Dendritic cell treated with granulocyte-macrophage colony-stimulating factor and Interleukin-4, amounts not matched to agents 40 ng/mL and 50 ng/mL, for 4 days (primary cell): ENCODE measurements at regions not wholly inside any gene's neighbourhood (a gene's known extent, or its start where the extent isn't known, plus 50 kb on each side); places are given as distances from the start of the nearest gene placed in this dataset.

Experiments
- H3K27ac Mint-ChIP-seq: one replicate; pipeline ENCODE4 v1.8.0; 2022; ENCODE audit warnings: mild to moderate bottlenecking, mixed read lengths
- H3K27me3 Mint-ChIP-seq: one replicate; pipeline ENCODE4 v1.8.0; 2022; ENCODE audit warnings: mild to moderate bottlenecking, mixed read lengths
- H3K36me3 Mint-ChIP-seq: one replicate; pipeline ENCODE4 v1.8.0; 2022; ENCODE audit warnings: low read depth, mixed read lengths
- H3K4me1 Mint-ChIP-seq: one replicate; pipeline ENCODE4 v1.8.0; 2022; ENCODE audit warnings: low read depth, mixed read lengths
- H3K4me3 Mint-ChIP-seq: one replicate; pipeline ENCODE4 v1.8.0; 2022; ENCODE audit warnings: mild to moderate bottlenecking, moderate library complexity, mixed read lengths
- H3K9me3 Mint-ChIP-seq: one replicate; pipeline ENCODE4 v1.8.0; 2022; ENCODE audit warnings: mixed read lengths
- intact Hi-C: fragments of 100-400 bp; cut with micrococcal nuclease; formaldehyde crosslinking; loops from one replicate; pipeline ENCODE4 v1.15.0; 2022

DNA sequence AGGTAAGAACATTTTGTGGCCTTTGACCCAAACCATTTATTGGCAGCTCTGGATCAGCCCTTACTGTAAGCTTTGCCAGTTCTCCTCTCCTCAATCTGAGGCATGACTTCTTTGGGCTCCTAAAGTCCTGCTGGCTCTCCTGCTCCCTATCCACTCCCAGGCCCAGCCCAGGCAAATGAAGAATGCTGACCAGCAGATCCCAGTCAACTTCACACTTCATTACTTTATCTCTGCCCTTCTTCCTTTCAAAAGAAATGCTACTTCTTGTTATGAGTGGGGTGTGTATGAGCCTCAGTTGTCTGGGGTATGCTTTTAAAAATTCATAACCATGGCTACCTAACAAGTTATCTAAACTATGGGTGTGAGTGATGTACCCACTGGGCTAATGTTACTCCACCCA, 479.6 kb downstream of the ACTL7B start:
- intact Hi-C loops: no loop called here
- Mint-ChIP-seq H3K36me3 (no peaks in the 10 kb centered on the region), H3K4me3 (no peak overlapping the region), H3K27ac (no peak overlapping the region), H3K4me1 (peaks cover 6% of the 10 kb centered on the region), H3K9me3 (peaks cover 30% of the 10 kb centered on the region), H3K27me3 (no peaks in the 10 kb centered on the region)

DNA sequence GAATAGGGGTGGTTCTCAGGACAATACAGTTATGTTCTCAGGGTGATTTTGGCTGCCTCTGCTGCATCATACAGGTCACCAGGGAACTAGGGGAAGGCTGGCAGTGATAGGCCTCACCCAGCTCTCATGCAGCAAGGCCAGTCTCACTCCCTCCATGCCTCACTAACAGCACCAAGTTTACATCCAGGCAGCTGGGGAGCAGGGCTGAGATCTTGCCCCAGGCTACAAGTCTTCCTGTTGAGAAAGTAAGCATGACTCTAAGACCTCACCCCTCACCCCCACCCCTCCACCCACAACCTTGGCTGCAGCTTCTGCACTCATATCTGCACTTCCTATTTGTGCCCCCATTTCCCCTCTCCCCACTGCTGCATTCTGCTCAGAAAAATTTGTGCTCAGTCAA, 481.2 kb downstream of the ACTL7B start:
- Mint-ChIP-seq H3K36me3 (no peaks in the 10 kb centered on the region), H3K4me3 (no peak overlapping the region), H3K27ac (no peak overlapping the region), H3K9me3 (peaks cover 42% of the 10 kb centered on the region), H3K27me3 (no peaks in the 10 kb centered on the region), H3K4me1 (peaks cover 6% of the 10 kb centered on the region)
- intact Hi-C loops: no loop called here

DNA sequence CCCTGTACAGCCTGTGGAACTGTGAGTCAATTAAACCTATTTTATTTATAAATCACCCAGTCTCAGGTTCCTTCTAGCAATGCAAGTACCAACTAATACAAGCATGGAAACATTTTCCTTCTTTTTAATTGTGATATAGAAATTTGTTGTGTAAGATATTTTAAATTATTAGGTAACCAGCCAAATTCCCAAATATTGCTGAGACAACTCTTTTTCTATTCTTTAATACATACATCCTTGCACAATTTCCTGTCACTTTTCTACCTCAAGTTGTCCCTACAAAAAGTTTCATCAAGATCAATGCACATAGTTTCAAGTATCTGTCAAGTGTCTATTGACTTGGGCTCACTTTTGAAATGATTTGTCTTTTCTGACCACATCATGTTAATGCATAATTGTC, 488.6 kb downstream of the ACTL7B start:
- intact Hi-C loops: no loop called here
- no peak overlapping the region for H3K27ac Mint-ChIP-seq

DNA sequence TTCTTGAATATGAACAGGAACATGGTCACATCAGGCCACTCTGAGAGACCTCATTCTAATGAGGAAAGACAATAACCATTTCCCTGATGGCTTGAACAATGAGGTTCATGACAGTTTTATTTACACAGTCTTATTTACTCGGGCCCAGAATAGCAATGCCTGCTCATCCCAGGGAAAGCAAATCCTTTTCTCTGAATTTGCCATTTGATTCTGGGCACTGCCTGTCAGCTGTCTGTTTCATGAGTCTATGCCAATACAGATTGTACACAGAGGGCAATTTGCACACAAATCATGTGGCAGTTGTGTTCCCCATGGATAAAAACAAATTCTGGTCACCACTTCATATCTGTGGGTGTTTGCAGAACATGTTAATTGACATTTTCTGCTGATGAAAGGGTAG, 492.5 kb downstream of the ACTL7B start:
- Mint-ChIP-seq H3K27me3 (no peaks in the 10 kb centered on the region), H3K4me3 (no peak overlapping the region), H3K27ac (no peak overlapping the region), H3K36me3 (no peaks in the 10 kb centered on the region), H3K4me1 (no peaks in the 10 kb centered on the region), H3K9me3 (peaks cover 14% of the 10 kb centered on the region)
- intact Hi-C loops: no loop called here

More for the DNA sequence above, 488.6 kb downstream of the ACTL7B start:
- H3K36me3 Mint-ChIP-seq: no peaks in the 10 kb centered on the region
- H3K4me3 Mint-ChIP-seq: no peak overlapping the region
- H3K27me3 Mint-ChIP-seq: no peaks in the 10 kb centered on the region
- H3K9me3 Mint-ChIP-seq: peaks cover 37% of the 10 kb centered on the region
- H3K4me1 Mint-ChIP-seq: no peaks in the 10 kb centered on the region

DNA sequence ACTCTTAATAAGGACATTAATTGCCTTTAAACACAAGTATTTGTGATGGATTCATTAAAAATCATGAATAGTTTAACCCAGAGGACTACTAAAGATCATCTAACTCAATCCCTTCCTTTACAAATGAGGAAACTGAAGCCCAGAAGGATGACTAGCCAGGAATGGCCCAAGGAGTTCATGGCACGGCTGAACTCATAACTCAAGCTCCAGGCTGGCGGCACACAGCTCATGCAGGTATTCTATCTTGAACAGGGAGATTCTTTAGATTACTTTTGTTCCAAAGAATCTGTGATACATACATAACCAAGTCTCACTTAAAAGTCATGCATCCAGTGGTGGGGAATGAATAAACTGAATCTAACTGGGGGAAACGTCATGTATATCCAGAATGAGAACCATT, 495.5 kb downstream of the ACTL7B start:
- Mint-ChIP-seq H3K27ac (no peak overlapping the region), H3K4me3 (no peak overlapping the region), H3K9me3 (peaks cover 7% of the 10 kb centered on the region), H3K4me1 (no peaks in the 10 kb centered on the region), H3K36me3 (no peaks in the 10 kb centered on the region), H3K27me3 (no peaks in the 10 kb centered on the region)
- intact Hi-C loops: no loop called here

DNA sequence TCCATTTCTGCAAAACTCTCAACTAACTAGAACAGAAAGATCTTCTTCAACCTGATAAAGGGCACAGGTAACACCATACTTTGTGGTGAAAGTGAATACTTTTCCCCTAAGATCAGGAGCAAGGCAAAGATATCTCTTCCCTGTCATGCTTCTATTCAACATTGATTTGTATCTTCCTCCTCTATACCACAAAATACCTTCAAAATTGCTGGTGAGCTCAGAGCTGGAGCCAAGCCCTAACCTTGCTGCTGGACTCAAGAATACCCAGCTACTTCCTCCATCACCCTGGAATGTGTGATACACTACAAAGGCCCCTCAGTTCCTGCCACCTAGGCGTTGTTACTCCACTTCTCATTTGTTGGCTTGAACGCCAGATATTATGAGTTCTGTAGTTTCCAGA, 499.0 kb downstream of the ACTL7B start:
- peaks cover 10% of the 10 kb centered on the region for H3K9me3 Mint-ChIP-seq
- no peaks in the 10 kb centered on the region for H3K27me3 Mint-ChIP-seq
- no peaks in the 10 kb centered on the region for H3K4me1 Mint-ChIP-seq
- no peak overlapping the region for H3K4me3 Mint-ChIP-seq
- no peaks in the 10 kb centered on the region for H3K36me3 Mint-ChIP-seq
- H3K27ac Mint-ChIP-seq: no peak overlapping the region
- intact Hi-C loops: no loop called here

DNA sequence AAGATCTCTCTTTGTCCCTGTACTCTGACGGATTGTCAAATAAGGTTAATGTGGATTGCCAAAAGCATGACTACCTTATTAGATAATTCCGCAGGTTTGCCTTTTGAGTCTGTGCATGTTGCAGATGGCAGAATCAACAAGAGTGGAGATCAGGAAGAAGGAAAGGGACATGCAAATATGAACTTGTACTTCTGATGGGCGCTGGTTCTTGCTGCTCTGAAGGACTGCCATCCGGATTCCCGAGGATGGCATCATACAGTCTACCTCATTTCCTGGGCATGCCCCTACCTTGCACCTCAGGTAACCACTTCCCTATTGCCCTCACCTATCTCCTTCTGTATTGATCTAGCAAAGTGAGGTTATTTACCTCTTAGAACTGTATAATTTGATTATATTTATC, 504.2 kb downstream of the ACTL7B start:
- no peaks in the 10 kb centered on the region for H3K4me1 Mint-ChIP-seq
- H3K27ac Mint-ChIP-seq: no peak overlapping the region
- intact Hi-C loops: no loop called here
- H3K27me3 Mint-ChIP-seq: no peaks in the 10 kb centered on the region
- H3K36me3 Mint-ChIP-seq: no peaks in the 10 kb centered on the region
- H3K4me3 Mint-ChIP-seq: no peak overlapping the region
- H3K9me3 Mint-ChIP-seq: peaks cover 10% of the 10 kb centered on the region

DNA sequence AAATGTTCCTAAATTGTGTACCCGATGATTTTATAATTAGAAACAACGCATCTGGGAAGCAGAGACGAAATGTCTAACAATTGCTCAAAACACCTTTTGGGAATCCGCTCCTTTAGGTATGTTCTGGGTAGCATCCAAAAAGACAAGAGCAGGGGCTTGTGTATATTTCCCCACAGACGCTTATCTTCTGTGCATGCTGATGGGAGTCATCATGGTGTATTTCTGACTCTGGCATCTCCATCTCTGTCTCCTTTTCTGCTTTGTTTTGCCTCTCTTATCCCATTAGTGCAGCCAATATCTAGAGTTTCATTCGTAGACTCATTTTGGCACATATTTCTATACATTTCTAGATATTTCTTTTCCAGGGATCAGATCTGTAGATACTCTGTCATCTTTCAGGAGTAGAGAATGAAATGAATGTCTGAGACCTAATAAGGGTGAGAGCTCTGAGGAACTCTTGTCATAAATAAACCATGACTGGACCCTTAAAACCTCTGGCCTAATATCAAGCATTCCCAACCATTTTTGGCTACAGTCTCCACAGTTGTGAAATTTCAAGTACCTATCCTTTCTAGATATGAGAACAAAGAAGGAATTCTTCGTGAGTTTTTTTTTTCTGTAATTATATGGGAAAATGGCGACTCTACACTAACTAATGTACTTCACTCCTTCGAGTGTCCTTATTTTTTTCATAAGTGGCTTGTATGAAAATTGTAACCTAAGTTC, 508.2 kb downstream of the ACTL7B start:
- Mint-ChIP-seq H3K27ac (no peak overlapping the region), H3K4me3 (no peak overlapping the region), H3K4me1 (no peaks in the 10 kb centered on the region), H3K36me3 (no peaks in the 10 kb centered on the region), H3K27me3 (no peaks in the 10 kb centered on the region), H3K9me3 (no peaks in the 10 kb centered on the region)
- intact Hi-C loops: no loop called here

DNA sequence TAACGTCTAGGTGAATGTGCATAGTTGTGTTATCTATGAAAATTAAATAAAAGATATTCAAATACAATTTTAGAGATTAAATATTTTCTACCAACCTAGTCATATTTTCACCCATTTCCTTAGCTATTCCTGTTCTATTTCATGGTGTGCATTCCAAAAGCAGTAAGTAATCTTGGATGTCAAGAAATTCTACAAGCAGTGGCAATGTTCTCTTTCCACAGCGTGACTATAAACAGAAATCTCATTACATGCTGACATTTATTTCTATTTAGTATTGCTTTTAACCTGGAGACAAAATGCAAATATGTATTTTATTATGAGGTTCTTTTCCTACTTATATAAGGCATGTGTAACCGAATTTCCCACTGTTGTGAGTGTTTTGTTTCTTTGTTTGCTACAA, 510.0 kb downstream of the ACTL7B start:
- H3K27ac Mint-ChIP-seq: no peak overlapping the region
- no peaks in the 10 kb centered on the region for H3K36me3 Mint-ChIP-seq
- H3K4me1 Mint-ChIP-seq: no peaks in the 10 kb centered on the region
- intact Hi-C loops: no loop called here
- H3K27me3 Mint-ChIP-seq: no peaks in the 10 kb centered on the region
- H3K4me3 Mint-ChIP-seq: no peak overlapping the region
- no peaks in the 10 kb centered on the region for H3K9me3 Mint-ChIP-seq

DNA sequence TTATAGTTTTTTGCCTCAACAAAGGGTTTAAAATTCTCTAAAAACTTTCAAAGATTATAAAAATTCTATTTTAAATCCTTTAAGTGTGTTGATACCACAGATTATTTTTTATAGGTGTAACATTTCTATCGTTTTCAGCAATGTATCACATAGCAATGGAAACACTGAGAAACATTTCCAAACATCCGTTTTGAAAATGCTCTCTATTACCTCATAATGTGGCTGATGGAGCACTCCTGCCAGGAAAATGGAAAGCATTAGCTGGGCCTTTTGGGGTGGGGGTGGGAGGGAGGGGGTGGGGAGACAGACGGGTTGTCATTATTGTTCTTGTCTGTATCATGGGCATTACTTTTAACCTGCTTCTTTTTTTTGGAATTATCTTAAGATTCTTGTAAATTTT, 516.5 kb downstream of the ACTL7B start:
- H3K27me3 Mint-ChIP-seq: peaks cover 2% of the 10 kb centered on the region
- H3K4me1 Mint-ChIP-seq: no peaks in the 10 kb centered on the region
- H3K36me3 Mint-ChIP-seq: no peaks in the 10 kb centered on the region
- H3K9me3 Mint-ChIP-seq: no peaks in the 10 kb centered on the region
- no peak overlapping the region for H3K4me3 Mint-ChIP-seq
- intact Hi-C loops: no loop called here
- H3K27ac Mint-ChIP-seq: no peak overlapping the region

DNA sequence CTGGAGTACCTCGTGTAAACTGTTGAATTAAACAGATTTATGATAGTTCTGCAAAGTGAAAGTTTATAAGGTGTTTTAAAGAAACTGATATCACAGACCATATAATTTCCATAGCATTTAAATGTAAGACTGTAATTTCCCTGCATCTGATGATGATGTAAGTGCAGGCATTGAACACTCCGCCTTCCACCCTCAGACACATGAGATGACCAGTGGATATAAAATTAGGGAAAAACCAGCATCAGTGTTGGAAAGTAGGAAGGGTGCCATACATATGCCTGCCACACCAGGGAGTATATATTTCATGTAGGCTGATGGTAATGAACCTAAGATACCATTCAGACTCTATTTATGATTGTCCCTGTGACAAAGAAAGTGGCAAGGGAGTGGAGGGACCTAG, 519.2 kb downstream of the ACTL7B start:
- no peaks in the 10 kb centered on the region for H3K9me3 Mint-ChIP-seq
- peaks cover 2% of the 10 kb centered on the region for H3K27me3 Mint-ChIP-seq
- intact Hi-C loops: no loop called here
- H3K4me1 Mint-ChIP-seq: no peaks in the 10 kb centered on the region
- no peaks in the 10 kb centered on the region for H3K36me3 Mint-ChIP-seq
- H3K27ac Mint-ChIP-seq: no peak overlapping the region
- H3K4me3 Mint-ChIP-seq: no peak overlapping the region

DNA sequence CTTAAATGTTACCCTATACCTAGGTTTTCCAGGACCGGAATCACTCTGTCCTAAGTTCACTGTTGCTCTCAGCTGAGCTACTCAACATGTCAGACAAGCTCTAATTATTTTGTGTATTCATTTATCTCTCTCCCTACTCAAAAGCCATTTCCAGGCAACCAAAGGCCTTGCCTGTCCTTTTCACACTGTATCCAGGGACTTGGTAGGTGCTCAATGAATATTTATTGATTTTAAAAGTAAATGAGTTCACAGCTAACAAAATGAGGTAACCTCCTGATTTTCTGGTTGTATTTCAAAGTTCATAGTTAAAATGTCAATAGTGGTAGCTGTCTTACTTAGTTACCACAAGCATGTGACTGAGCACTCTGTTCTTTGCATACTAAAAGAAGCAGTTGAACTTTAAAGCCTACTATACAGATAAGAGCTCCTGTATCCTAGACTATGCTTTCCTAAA, 522.2 kb downstream of the ACTL7B start:
- peaks cover 3% of the 10 kb centered on the region for H3K9me3 Mint-ChIP-seq

DNA sequence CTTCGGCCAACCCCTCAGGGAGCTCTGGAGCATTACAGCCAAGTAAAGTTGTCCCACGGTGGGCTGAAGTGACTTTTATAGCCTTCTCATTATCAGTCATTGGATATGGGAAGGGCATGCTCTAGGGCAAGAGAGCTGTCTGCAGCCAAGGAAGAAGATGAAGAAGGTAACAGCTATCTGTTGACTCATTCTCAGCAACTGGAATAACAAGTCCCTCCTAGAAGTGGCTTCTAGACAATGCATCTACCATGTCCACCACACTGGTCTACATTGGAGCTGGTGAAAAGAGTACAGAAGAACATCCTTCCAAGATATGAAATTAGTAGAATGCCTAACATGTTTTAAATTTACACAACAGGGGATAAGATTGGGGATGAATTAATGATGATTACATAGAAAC, 524.2 kb downstream of the ACTL7B start:
- Mint-ChIP-seq H3K4me1 (no peaks in the 10 kb centered on the region), H3K9me3 (peaks cover 23% of the 10 kb centered on the region), H3K36me3 (no peaks in the 10 kb centered on the region), H3K4me3 (no peak overlapping the region), H3K27me3 (peaks cover 3% of the 10 kb centered on the region), H3K27ac (no peak overlapping the region)
- intact Hi-C loops: no loop called here

More for the DNA sequence above, 522.2 kb downstream of the ACTL7B start:
- Mint-ChIP-seq H3K4me1 (no peaks in the 10 kb centered on the region), H3K27ac (no peak overlapping the region), H3K36me3 (no peaks in the 10 kb centered on the region), H3K27me3 (peaks cover 3% of the 10 kb centered on the region), H3K4me3 (no peak overlapping the region)
- intact Hi-C loops: no loop called here

DNA sequence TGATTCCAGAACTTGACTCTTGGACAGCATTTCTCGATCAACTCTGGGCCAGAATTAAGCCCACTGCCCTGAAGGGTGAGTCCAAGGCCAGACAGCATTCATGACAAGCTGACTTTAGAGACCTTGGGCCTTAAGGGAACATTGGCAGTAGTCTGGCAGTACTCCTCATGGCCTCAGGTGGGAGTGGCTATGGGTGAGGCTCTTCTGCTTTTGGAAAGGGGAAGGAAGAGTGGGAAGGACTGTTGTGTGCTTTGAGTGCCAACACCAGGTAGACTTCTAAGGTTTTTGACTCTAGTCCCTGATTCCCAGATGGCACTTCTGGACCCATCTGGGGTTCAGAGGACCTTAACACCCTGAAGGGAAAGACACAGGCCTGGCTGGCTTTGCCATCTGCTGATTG, 530.4 kb downstream of the ACTL7B start:
- intact Hi-C loops: no loop called here
- H3K36me3 Mint-ChIP-seq: no peaks in the 10 kb centered on the region
- peaks cover 39% of the 10 kb centered on the region for H3K9me3 Mint-ChIP-seq
- H3K27me3 Mint-ChIP-seq: no peaks in the 10 kb centered on the region
- H3K27ac Mint-ChIP-seq: no peak overlapping the region
- no peak overlapping the region for H3K4me3 Mint-ChIP-seq
- H3K4me1 Mint-ChIP-seq: peaks cover 10% of the 10 kb centered on the region

DNA sequence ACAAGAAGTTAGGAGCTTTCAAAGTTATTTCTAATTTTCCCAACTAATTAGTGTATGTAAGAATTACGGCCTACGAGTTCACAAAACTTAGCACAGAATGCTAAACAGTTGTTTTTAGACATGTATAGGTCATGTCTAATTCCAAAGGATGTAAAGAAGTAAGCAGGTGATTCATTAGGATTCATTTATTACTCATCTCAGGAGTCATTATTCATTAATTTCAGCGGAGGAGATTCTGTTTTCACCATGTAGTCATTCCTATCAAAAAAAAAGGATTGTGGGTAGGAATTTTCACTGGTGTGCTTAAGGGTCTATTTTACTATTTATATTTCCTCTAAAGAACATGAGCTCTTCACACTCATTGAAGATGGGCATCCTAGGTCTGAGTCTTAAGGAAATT, 532.2 kb downstream of the ACTL7B start:
- Mint-ChIP-seq H3K4me3 (no peak overlapping the region), H3K9me3 (peaks cover 49% of the 10 kb centered on the region), H3K4me1 (peaks cover 10% of the 10 kb centered on the region), H3K27ac (no peak overlapping the region), H3K36me3 (no peaks in the 10 kb centered on the region), H3K27me3 (no peaks in the 10 kb centered on the region)
- intact Hi-C loops: no loop called here
